ENCODE measurements at regions not wholly inside any gene's neighbourhood (a gene's known extent, or its start where the extent isn't known, plus 50 kb on each side); places are given as distances from the start of the nearest gene placed in this dataset.
A peak's percentile ranks its signal among the peaks of the same experiment; 100 is the strongest.

DNA sequence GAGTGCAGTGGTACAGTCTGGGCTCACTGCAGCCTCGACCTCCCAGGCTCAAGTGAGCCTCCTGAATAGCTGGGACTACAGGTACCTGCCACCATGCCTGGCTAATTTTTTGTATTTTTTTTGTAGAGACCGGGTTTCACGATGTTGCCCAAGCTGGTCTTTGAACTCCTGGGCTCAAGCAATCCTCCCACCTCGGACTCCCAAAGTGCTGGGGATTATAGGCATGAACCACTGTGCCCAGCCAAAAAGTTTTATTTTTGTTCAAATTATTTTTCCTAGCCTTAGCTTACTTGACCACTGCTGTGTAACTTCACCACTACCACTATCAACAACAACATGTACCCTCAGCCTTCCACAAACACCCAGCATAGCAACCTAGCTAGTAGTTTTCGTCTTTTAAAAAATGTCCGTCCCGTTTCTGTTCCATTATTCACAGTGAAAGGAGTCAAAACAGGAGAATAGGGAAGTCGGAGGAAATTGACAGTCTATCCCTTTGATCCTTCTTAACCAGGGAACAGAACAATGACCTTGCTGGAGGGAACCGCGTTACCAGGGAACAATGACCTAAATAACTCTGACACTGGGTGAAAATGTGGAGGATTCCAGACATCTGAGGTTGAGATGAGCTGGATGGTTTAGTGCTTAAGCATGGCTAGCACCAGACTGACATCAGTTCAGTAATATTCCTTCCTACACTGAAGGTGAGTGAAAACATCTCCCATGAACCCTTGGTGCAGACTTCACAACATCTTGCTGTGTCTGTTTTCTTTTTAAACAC lies 69.2 kb upstream of the ARL4C start:
- no peaks in the 10 kb centered on the region for H3K79me2 ChIP-seq (ENCODE audit: control insufficient read depth, insufficient read depth, low read length)
- H3K27ac ChIP-seq (ENCODE audit: insufficient read depth, low read length), result no peak overlapping the region
- no peaks in the 10 kb centered on the region for H4K20me1 ChIP-seq (ENCODE audit: control insufficient read depth, extremely low read depth, insufficient read depth, low read length)
- H2AFZ ChIP-seq (ENCODE audit: low read length), result no peak overlapping the region
- no peaks in the 10 kb centered on the region for H3K9me3 ChIP-seq (ENCODE audit: control insufficient read depth, insufficient read depth, low read depth, low read length)
- H3K4me1 ChIP-seq (ENCODE audit: control insufficient read depth, extremely low read depth, insufficient read depth, low read length), result peaks cover 4% of the 10 kb centered on the region
- no peaks in the 10 kb centered on the region for H3K36me3 ChIP-seq (ENCODE audit: control insufficient read depth, insufficient read depth, low read length)
- peak in 1 of 2 donors; percentile 68 for DNase-seq (ENCODE audit: low read depth in 2 of 2)
- no peak for TF ChIP-seq EZH2 (IDR thresholded peaks at IDR 0.05; ENCODE audit: low read length, missing control alignments)
- TF ChIP-seq CTCF (conservative IDR thresholded peaks at IDR 0.05 in 1 of 2, IDR thresholded peaks at IDR 0.05 in 1 of 2; ENCODE audit: low read depth in 1 of 2, low read length in 2 of 2), result no peak
- no peak overlapping the region for H3K9ac ChIP-seq (ENCODE audit: insufficient read depth, low read length)
- no peak overlapping the region for H3K4me3 ChIP-seq (replicated peaks in 1 of 4; ENCODE audit: control extremely low read depth in 1 of 4, insufficient read depth in 1 of 4, low read depth in 3 of 4, low read length in 4 of 4)
- H3K4me2 ChIP-seq (ENCODE audit: extremely low read depth, insufficient read depth, low read length), result no peak overlapping the region
- H3K27me3 ChIP-seq (ENCODE audit: control insufficient read depth, insufficient read depth, low read length), result no peaks in the 10 kb centered on the region

- no peak overlapping the region for H3K9ac ChIP-seq (ENCODE audit: insufficient read depth, low read length)
- no peak overlapping the region for H3K4me2 ChIP-seq (ENCODE audit: extremely low read depth, insufficient read depth, low read length)
- no peak overlapping the region for H2AFZ ChIP-seq (ENCODE audit: low read length)
- DNase-seq (ENCODE audit: low read depth in 2 of 2), result peak in 1 of 2 donors; percentile 76
- H3K79me2 ChIP-seq (ENCODE audit: control insufficient read depth, insufficient read depth, low read length), result no peaks in the 10 kb centered on the region
- H4K20me1 ChIP-seq (ENCODE audit: control insufficient read depth, extremely low read depth, insufficient read depth, low read length), result no peaks in the 10 kb centered on the region
- H3K36me3 ChIP-seq (ENCODE audit: control insufficient read depth, insufficient read depth, low read length), result no peaks in the 10 kb centered on the region
- H3K4me3 ChIP-seq (replicated peaks in 1 of 4; ENCODE audit: control extremely low read depth in 1 of 4, insufficient read depth in 1 of 4, low read depth in 3 of 4, low read length in 4 of 4), result no peak overlapping the region
- no peaks in the 10 kb centered on the region for H3K9me3 ChIP-seq (ENCODE audit: control insufficient read depth, insufficient read depth, low read depth, low read length)
- no peaks in the 10 kb centered on the region for H3K27me3 ChIP-seq (ENCODE audit: control insufficient read depth, insufficient read depth, low read length)
- TF ChIP-seq CTCF (conservative IDR thresholded peaks at IDR 0.05 in 1 of 2, IDR thresholded peaks at IDR 0.05 in 1 of 2; ENCODE audit: low read depth in 1 of 2, low read length in 2 of 2), result no peak
- no peak for TF ChIP-seq EZH2 (IDR thresholded peaks at IDR 0.05; ENCODE audit: low read length, missing control alignments)
- no peak overlapping the region for H3K27ac ChIP-seq (ENCODE audit: insufficient read depth, low read length)
- peaks cover 4% of the 10 kb centered on the region for H3K4me1 ChIP-seq (ENCODE audit: control insufficient read depth, extremely low read depth, insufficient read depth, low read length)
Measured at GRCh38 chr2:234565201-234565600, 68.3 kb upstream of the ARL4C start.

DNA sequence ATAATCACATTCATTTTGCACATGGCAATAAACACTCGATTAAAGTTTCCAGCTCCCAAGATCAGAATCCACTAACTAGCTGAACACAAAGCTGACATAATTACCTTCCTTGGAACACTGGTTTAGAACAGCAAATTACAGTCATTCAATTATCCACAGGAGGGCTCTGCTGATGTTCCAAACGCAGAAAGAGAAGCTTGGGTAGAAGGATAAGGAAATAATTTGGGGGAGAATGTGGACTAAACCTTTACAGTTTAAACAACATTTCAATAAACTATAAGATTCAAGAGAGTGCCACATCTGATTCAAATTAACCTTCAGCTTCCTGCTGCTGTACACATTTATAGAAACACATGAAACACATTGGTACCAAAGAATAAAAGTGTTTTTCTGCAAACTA lies 67.8 kb upstream of the ARL4C start:
- DNase-seq (ENCODE audit: low read depth in 2 of 2), result peak; percentile 66 to 79
- Histone ChIP-seq H3K4me2 (ENCODE audit: extremely low read depth, insufficient read depth, low read length) (peak overlapping the region; percentile 61), H3K27ac (ENCODE audit: insufficient read depth, low read length) (no peak overlapping the region), H3K4me1 (ENCODE audit: control insufficient read depth, extremely low read depth, insufficient read depth, low read length) (peaks cover 4% of the 10 kb centered on the region), H3K79me2 (ENCODE audit: control insufficient read depth, insufficient read depth, low read length) (no peaks in the 10 kb centered on the region), H3K9me3 (ENCODE audit: control insufficient read depth, insufficient read depth, low read depth, low read length) (no peaks in the 10 kb centered on the region), H3K27me3 (ENCODE audit: control insufficient read depth, insufficient read depth, low read length) (no peaks in the 10 kb centered on the region), H3K9ac (ENCODE audit: insufficient read depth, low read length) (no peak overlapping the region), H3K4me3 (replicated peaks in 1 of 4; ENCODE audit: control extremely low read depth in 1 of 4, insufficient read depth in 1 of 4, low read depth in 3 of 4, low read length in 4 of 4) (no peak overlapping the region), H3K36me3 (ENCODE audit: control insufficient read depth, insufficient read depth, low read length) (no peaks in the 10 kb centered on the region), H2AFZ (ENCODE audit: low read length) (no peak overlapping the region), H4K20me1 (ENCODE audit: control insufficient read depth, extremely low read depth, insufficient read depth, low read length) (no peaks in the 10 kb centered on the region)
- no peak for TF ChIP-seq EZH2 (IDR thresholded peaks at IDR 0.05; ENCODE audit: low read length, missing control alignments)
- TF ChIP-seq CTCF (conservative IDR thresholded peaks at IDR 0.05 in 1 of 2, IDR thresholded peaks at IDR 0.05 in 1 of 2; ENCODE audit: low read depth in 1 of 2, low read length in 2 of 2), result peak; percentile 55 to 59
